SK-N-SH (cell line): ENCODE measurements at regions not wholly inside any gene's neighbourhood (a gene's known extent, or its start where the extent isn't known, plus 50 kb on each side); places are given as distances from the start of the nearest gene placed in this dataset.

Source experiments
- EP300 ChIP-seq, 2 experiments: IDR thresholded peaks; 2 replicates each; pipeline versions ENCODE4 v1.4.0 to v1.6.1; 2012; ENCODE audit warnings: borderline replicate concordance in 1 of 2, low read depth in 1 of 2, low read length in 1 of 2
- GABPA ChIP-seq: IDR thresholded peaks from 2 replicates; pipeline ENCODE4 v1.4.0; 2012; ENCODE audit warnings: low read depth, mild to moderate bottlenecking
- MAX ChIP-seq: IDR thresholded peaks from 2 replicates; pipeline ENCODE4 v1.4.0; 2012; ENCODE audit warnings: low read depth
- NFIC ChIP-seq: IDR thresholded peaks from 2 replicates; pipeline ENCODE4 v1.4.0; 2012; ENCODE audit warnings: borderline replicate concordance
- NRF1 ChIP-seq: IDR thresholded peaks from 2 replicates; pipeline ENCODE4 v1.6.1; 2012; ENCODE audit warnings: low read depth, mild to moderate bottlenecking, low read length
- RAD21 ChIP-seq: IDR thresholded peaks from 2 replicates; pipeline ENCODE4 v1.6.1; 2012; ENCODE audit warnings: mild to moderate bottlenecking, low read length
- RCOR1 ChIP-seq: fragments of 150-350 bp; IDR thresholded peaks from 2 replicates; pipeline ENCODE4 v1.6.1; 2017; ENCODE audit warnings: antibody characterized with exemption, low read length
- REST ChIP-seq: IDR thresholded peaks from 2 replicates; pipeline ENCODE4 v1.6.1; 2012; ENCODE audit warnings: mild to moderate bottlenecking, low read depth, low read length, moderate library complexity
- RFX5 ChIP-seq: IDR thresholded peaks from 2 replicates; pipeline ENCODE4 v1.6.1; 2012; ENCODE audit warnings: mild to moderate bottlenecking, improper control_type of control experiment, low read length
- SMC3 ChIP-seq: IDR thresholded peaks from 2 replicates; pipeline ENCODE4 v1.6.1; 2012; ENCODE audit warnings: low read depth, low read length, improper control_type of control experiment
- TF ChIP-seq, protein P1 (sequence below): fragments of 200-600 bp; sonication (generic); IDR thresholded peaks from 2 replicates; pipeline ENCODE4 v1.6.1; 2017; ENCODE audit warnings: antibody characterized with exemption, mild to moderate bottlenecking, moderate library complexity
- TF ChIP-seq, protein P2 (sequence below): fragments of 150-350 bp; IDR thresholded peaks from 2 replicates; pipeline ENCODE4 v1.6.1; 2017; ENCODE audit warnings: antibody characterized with exemption, low read length, low read depth, borderline replicate concordance
- TF ChIP-seq, protein P3 (sequence below): IDR thresholded peaks from 2 replicates; pipeline ENCODE4 v1.4.0; 2012; ENCODE audit warnings: low read depth, borderline replicate concordance

DNA sequence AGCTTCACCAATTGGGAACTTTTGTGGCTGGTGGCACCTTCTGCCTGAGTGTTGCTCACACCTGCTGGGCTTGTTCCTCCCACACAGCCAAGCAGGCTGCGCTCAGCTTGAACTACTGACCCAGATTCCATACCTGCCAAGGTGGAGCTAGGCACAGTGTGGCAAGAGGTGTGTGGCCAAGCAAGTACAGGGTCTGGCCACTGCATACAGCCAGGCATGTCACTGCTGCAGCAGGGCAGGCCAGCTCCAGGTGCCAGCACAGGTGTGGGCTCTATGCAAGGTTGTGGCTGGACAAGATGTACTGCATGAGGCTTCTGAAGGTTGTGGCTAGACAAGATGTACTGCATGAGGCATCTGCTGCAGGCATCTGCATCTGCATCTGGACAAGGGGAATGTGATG, 1254.8 kb downstream of the AMY1C start:
- TF ChIP-seq NFIC: no peak
- no peak for TF ChIP-seq GABPA
- TF ChIP-seq, protein P1, sequence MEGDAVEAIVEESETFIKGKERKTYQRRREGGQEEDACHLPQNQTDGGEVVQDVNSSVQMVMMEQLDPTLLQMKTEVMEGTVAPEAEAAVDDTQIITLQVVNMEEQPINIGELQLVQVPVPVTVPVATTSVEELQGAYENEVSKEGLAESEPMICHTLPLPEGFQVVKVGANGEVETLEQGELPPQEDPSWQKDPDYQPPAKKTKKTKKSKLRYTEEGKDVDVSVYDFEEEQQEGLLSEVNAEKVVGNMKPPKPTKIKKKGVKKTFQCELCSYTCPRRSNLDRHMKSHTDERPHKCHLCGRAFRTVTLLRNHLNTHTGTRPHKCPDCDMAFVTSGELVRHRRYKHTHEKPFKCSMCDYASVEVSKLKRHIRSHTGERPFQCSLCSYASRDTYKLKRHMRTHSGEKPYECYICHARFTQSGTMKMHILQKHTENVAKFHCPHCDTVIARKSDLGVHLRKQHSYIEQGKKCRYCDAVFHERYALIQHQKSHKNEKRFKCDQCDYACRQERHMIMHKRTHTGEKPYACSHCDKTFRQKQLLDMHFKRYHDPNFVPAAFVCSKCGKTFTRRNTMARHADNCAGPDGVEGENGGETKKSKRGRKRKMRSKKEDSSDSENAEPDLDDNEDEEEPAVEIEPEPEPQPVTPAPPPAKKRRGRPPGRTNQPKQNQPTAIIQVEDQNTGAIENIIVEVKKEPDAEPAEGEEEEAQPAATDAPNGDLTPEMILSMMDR: no peak
- TF ChIP-seq RFX5: no peak
- no peak for TF ChIP-seq EP300 (IDR thresholded peaks at IDR 0.05; ENCODE audit: borderline replicate concordance in 1 of 2, low read depth in 1 of 2, low read length in 1 of 2)
- TF ChIP-seq, protein P2, sequence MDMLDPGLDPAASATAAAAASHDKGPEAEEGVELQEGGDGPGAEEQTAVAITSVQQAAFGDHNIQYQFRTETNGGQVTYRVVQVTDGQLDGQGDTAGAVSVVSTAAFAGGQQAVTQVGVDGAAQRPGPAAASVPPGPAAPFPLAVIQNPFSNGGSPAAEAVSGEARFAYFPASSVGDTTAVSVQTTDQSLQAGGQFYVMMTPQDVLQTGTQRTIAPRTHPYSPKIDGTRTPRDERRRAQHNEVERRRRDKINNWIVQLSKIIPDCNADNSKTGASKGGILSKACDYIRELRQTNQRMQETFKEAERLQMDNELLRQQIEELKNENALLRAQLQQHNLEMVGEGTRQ: no peak
- TF ChIP-seq, protein P3, sequence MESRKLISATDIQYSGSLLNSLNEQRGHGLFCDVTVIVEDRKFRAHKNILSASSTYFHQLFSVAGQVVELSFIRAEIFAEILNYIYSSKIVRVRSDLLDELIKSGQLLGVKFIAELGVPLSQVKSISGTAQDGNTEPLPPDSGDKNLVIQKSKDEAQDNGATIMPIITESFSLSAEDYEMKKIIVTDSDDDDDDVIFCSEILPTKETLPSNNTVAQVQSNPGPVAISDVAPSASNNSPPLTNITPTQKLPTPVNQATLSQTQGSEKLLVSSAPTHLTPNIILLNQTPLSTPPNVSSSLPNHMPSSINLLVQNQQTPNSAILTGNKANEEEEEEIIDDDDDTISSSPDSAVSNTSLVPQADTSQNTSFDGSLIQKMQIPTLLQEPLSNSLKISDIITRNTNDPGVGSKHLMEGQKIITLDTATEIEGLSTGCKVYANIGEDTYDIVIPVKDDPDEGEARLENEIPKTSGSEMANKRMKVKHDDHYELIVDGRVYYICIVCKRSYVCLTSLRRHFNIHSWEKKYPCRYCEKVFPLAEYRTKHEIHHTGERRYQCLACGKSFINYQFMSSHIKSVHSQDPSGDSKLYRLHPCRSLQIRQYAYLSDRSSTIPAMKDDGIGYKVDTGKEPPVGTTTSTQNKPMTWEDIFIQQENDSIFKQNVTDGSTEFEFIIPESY: no peak
- TF ChIP-seq NRF1: no peak
- TF ChIP-seq MAX: no peak
- no peak for TF ChIP-seq SMC3
- no peak for TF ChIP-seq RAD21
- no peak for TF ChIP-seq REST
- no peak for TF ChIP-seq RCOR1
